ENCODE measurements at regions not wholly inside any gene's neighbourhood (a gene's known extent, or its start where the extent isn't known, plus 50 kb on each side); places are given as distances from the start of the nearest gene placed in this dataset.

- TF ChIP-seq, protein P1, sequence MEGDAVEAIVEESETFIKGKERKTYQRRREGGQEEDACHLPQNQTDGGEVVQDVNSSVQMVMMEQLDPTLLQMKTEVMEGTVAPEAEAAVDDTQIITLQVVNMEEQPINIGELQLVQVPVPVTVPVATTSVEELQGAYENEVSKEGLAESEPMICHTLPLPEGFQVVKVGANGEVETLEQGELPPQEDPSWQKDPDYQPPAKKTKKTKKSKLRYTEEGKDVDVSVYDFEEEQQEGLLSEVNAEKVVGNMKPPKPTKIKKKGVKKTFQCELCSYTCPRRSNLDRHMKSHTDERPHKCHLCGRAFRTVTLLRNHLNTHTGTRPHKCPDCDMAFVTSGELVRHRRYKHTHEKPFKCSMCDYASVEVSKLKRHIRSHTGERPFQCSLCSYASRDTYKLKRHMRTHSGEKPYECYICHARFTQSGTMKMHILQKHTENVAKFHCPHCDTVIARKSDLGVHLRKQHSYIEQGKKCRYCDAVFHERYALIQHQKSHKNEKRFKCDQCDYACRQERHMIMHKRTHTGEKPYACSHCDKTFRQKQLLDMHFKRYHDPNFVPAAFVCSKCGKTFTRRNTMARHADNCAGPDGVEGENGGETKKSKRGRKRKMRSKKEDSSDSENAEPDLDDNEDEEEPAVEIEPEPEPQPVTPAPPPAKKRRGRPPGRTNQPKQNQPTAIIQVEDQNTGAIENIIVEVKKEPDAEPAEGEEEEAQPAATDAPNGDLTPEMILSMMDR (IDR thresholded peaks at IDR 0.05; ENCODE audit: unreplicated experiment in 3 of 3): no peak
- H3K9me3 Mint-ChIP-seq: peaks cover 5% of the 10 kb centered on the region
- no peak overlapping the region for H3K4me3 Mint-ChIP-seq
- no peak overlapping the region for H3K27ac Mint-ChIP-seq
- peaks cover 15% of the 10 kb centered on the region for H3K4me1 Mint-ChIP-seq
- H3K27me3 Mint-ChIP-seq (ENCODE audit: low read depth): peaks cover 34% of the 10 kb centered on the region
- H3K36me3 Mint-ChIP-seq (ENCODE audit: low read depth): no peaks in the 10 kb centered on the region
Measured at GRCh38 chr5:10861423-10861790, 100.4 kb upstream of the DAP start.

DNA sequence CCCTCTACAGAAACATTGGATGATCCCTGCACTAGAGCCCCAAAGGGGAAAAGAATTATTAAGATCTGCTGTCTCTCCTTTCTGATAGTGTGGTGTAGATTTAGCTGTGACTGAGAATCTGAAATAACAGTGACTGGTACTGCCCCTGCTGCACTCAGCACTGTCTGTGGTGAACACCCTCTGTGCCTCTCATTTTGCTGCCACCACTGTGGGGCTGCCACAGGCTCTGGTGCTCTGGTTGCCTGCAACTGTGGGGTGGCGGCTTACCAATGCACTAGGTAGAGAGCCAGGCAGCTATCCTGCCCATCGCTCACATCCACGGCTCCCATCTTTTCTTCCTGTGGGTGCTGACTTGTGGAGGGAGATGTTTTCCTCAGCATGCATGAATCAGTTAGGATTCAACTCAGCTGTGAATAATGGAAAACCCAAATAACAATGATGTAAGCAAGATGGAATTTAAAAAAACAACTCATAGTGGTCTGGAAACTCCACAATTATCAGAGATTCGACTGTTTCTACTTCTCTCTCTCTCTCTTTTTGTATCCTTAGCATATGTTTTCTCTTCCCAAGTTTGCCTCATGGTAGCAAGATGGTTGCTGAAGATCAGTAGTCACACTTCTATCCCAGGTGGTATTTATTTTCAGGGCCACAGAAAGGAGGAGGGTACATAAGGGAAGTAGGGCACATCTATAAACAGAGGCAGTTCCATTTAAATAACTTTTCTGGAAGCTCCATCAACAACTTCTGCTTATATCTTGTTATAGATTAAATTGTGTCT, 99.8 kb upstream of the DAP start:
- H3K9me3 Mint-ChIP-seq: peaks cover 5% of the 10 kb centered on the region
- H3K36me3 Mint-ChIP-seq (ENCODE audit: low read depth): no peaks in the 10 kb centered on the region
- peaks cover 21% of the 10 kb centered on the region for H3K4me1 Mint-ChIP-seq
- H3K4me3 Mint-ChIP-seq: no peak overlapping the region
- TF ChIP-seq, protein P1 (IDR thresholded peaks at IDR 0.05; ENCODE audit: unreplicated experiment in 3 of 3): no peak
- H3K27me3 Mint-ChIP-seq (ENCODE audit: low read depth): peaks cover 33% of the 10 kb centered on the region
- no peak overlapping the region for H3K27ac Mint-ChIP-seq

DNA sequence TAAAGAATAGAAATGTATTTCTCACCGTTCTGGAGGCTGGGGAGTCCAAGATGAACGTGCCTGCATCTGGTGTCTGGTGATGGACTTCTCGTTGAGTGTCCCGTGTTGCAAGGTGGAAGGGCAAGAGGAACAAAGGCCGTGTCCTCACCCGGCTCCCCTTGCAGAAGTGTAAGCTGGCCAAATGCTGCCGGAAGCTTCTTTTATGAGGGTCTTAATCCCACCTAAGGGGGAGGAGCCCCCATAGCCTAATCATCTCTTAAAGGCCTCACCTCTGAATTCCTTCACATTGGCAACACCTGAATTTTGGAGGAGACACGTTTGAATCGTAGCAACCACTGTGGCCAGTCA, 99.1 kb upstream of the DAP start:
- Mint-ChIP-seq H3K4me3 (no peak overlapping the region), H3K27me3 (ENCODE audit: low read depth) (peaks cover 26% of the 10 kb centered on the region), H3K27ac (no peak overlapping the region), H3K9me3 (peaks cover 5% of the 10 kb centered on the region), H3K4me1 (peaks cover 26% of the 10 kb centered on the region), H3K36me3 (ENCODE audit: low read depth) (no peaks in the 10 kb centered on the region)
- TF ChIP-seq, protein P1 (IDR thresholded peaks at IDR 0.05; ENCODE audit: unreplicated experiment in 3 of 3): no peak

- Mint-ChIP-seq H3K9me3 (peaks cover 5% of the 10 kb centered on the region), H3K4me3 (no peak overlapping the region), H3K36me3 (ENCODE audit: low read depth) (no peaks in the 10 kb centered on the region), H3K4me1 (peaks cover 29% of the 10 kb centered on the region), H3K27ac (no peak overlapping the region), H3K27me3 (ENCODE audit: low read depth) (peaks cover 28% of the 10 kb centered on the region)
- TF ChIP-seq, protein P1 (IDR thresholded peaks at IDR 0.05; ENCODE audit: unreplicated experiment in 3 of 3): no peak
Measured at GRCh38 chr5:10859393-10860195, 98.6 kb upstream of the DAP start.

GRCh38 chr5:10858945-10859344, 97.9 kb upstream of the DAP start:
- Mint-ChIP-seq H3K36me3 (ENCODE audit: low read depth) (no peaks in the 10 kb centered on the region), H3K9me3 (peaks cover 5% of the 10 kb centered on the region), H3K27me3 (ENCODE audit: low read depth) (peaks cover 28% of the 10 kb centered on the region), H3K4me1 (peaks cover 29% of the 10 kb centered on the region), H3K27ac (no peak overlapping the region), H3K4me3 (no peak overlapping the region)
- TF ChIP-seq, protein P1 (IDR thresholded peaks at IDR 0.05; ENCODE audit: unreplicated experiment in 3 of 3): no peak
